GM18508 (cell line): ENCODE measurements at regions not wholly inside any gene's neighbourhood (a gene's known extent, or its start where the extent isn't known, plus 50 kb on each side); places are given as distances from the start of the nearest gene placed in this dataset.

ENCODE experiments used
- ATAC-seq: cut with Tn5 transposase; IDR thresholded peaks from one replicate; pipeline ENCODE4 v1.9.1; 2021; ENCODE audit warnings: moderate number of reproducible peaks; ENCODE audit not compliant: insufficient read depth, unreplicated experiment

- ATAC-seq: no peak
Observed at GRCh38 chr6:141282263-141282662, 850.5 kb upstream of the GJE1 start.

- ATAC-seq: no peak
Observed at GRCh38 chr6:141269684-141270083, 863.0 kb upstream of the GJE1 start.

GRCh38 chr6:141267420-141267819 is 865.3 kb upstream of the GJE1 start:
- no peak for ATAC-seq

- ATAC-seq: no peak
Observed at GRCh38 chr6:141265756-141266623, 866.7 kb upstream of the GJE1 start.

- ATAC-seq: no peak
Observed at GRCh38 chr6:141264101-141264500, 868.6 kb upstream of the GJE1 start.

- ATAC-seq: no peak
Observed at GRCh38 chr6:141261672-141262060, 871.1 kb upstream of the GJE1 start.

GRCh38 chr6:141261016-141261671 is 871.6 kb upstream of the GJE1 start:
- no peak for ATAC-seq

GRCh38 chr6:141260627-141261015 is 872.1 kb upstream of the GJE1 start:
- no peak for ATAC-seq

- no peak for ATAC-seq
Observed at GRCh38 chr6:141259807-141260206, 872.9 kb upstream of the GJE1 start.

DNA sequence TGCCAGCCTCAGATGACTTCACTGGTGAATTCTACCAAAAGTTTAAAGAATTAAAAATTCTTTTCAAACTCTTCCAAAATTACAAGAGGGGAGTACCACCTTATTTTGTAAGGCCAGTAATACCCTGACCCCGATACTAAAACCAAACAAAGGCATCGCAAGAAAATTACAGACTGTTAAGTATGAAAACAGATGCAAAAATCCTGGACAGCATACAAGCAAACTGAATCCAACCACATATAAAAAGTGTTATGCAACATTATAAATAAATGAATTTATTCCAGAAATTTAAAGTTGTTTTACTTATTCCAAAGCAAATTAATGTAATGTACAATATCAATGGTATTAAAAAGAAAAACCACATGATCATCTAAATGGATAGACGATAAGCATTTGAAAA is 873.6 kb upstream of the GJE1 start:
- ATAC-seq: no peak

- ATAC-seq: no peak
Observed at GRCh38 chr6:141258516-141258915, 874.2 kb upstream of the GJE1 start.

- no peak for ATAC-seq
Observed at GRCh38 chr6:141254336-141254735, 878.4 kb upstream of the GJE1 start.

DNA sequence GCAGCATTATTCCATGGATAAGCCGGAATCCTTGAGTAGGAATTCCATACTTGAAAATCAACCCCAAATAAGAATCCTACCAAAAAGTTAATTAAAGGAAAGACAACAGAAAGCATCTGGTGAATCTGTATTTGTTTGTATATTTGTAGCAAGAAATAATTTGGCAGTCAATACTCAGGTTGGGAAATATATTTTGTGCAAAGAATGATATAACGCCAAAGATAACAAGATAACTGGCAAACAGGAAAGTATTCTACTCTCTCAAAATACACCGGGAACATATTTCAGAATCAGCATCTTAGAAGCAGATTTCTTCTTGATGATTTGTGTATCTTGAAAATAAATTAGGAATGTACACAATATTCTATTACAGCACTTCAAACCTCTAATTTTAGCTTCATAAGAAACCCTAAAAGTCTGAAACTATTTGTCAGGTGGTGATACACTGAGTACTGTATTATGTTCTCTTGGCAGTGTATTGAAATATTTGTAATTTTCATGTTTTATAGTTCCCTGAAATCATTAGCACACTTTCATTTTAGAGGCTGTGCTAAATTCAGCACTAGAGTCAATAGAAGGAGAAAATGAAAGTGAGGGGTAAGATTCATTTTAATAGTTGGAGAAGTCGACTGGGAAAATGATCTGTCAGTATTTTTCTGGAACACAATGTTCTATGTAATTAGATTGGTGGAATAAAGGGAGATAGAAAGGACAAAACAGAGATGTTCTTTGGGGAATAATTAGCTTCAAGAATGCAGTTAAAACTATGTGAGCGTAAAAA is 879.7 kb upstream of the GJE1 start:
- no peak for ATAC-seq

GRCh38 chr6:141251286-141251685 is 881.4 kb upstream of the GJE1 start:
- ATAC-seq: no peak

DNA sequence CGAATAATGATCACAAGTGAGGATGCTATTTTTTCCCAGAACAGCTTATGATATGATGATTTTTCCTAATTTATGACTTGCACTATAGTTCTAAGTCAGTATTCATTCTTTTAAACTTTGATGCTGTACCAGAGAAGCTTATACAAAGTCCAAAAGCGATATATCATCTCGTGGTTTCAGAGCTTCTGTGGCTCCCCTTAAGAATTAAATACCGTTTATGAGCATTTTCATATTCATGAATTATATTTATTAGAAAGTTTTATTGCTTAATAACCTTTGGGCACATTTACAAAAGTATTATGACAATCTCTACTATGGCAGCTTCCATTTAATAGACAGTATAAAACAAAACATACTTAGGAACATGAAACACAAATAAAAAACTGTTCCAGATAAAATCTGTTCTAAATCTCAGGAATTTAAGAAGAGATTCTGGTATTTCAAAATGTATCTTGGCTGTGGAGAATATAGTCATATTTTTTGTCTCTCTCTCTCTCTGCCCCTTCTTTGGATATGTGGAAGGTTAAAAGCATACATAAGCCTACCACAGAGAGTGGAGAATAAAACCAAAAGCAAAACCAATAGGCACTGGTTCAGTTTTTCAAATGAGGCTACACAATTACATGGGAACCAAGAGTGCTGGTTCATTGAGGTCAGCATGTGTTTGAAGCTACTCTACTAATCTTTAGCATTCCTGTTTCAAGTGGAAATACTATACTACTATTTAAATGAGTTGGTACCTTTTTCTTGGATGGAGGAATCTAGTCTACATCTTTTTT is 884.5 kb upstream of the GJE1 start:
- ATAC-seq: peak; percentile 57

GRCh38 chr6:141244366-141244765 is 888.4 kb upstream of the GJE1 start:
- ATAC-seq: no peak

DNA sequence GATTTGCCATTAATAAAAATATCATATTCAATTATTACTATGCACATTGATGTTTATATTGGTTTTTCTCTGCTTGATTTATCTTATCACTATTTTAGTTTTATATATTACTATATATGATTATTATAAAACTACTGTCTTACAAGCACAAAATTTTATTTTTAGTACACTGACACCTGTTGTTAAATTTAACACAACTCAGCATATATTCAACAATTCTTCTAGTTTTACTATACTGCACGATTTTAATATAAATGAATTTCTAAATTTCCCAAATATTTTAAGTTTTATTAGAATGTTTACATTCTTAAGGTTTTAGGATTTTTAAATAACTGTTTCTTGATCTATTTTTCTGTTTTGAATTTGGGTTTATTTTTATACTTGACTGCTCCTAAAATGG is 889.8 kb upstream of the GJE1 start:
- no peak for ATAC-seq

GRCh38 chr6:141229296-141229695 is 903.4 kb upstream of the GJE1 start:
- ATAC-seq: no peak

DNA sequence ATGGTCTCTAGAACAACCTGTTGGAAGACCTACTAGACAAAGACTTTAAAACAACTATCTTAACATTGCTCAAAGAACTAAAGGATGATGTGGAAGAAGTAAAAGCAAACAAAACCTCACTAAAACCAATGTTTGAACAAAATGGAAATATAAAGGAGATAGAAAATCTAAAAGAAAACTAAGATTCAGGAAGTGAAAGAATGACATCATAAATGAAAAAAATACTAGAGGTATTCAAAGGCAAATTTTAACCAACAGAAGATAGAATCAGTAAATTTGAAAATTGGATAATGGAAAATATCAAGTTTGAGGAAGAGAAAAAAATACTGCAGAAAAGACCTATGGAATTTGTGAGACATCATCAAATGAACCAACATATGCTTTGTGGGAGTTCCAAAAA is 914.1 kb upstream of the GJE1 start:
- no peak for ATAC-seq

DNA sequence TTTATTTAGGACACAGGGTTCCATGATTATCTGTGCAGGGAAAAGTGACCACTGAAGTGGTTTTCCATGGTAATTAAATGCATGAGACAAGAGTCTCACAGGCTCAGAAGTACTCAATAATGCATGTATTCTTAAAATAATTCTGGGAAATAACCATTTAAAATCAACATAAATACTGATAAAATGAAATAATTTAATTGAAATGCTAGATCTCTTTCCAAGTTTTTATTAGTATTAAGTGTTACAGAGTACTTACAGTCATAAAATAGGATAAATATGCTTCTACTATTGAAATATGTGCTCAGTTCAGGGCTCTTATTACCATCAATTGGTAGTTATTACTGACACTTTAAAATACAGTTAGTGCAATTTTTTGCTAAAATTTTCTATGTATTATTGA is 916.0 kb upstream of the GJE1 start:
- ATAC-seq: no peak
